Neural progenitor cell (in vitro differentiated cells): ENCODE measurements at regions not wholly inside any gene's neighbourhood (a gene's known extent, or its start where the extent isn't known, plus 50 kb on each side); places are given as distances from the start of the nearest gene placed in this dataset.

ENCODE experiments used
- DNase-seq: peaks from one replicate; pipeline ENCODE4 v3.0.0-alpha.2; 2016; ENCODE audit warnings: low spot score
- H2AFZ ChIP-seq: fragments of 200-600 bp; sonication (generic); replicated peaks from 2 replicates; pipeline ENCODE4 v1.6.1; 2016; ENCODE audit warnings: antibody characterized with exemption
- H3F3A ChIP-seq: fragments of 200-600 bp; sonication (generic); 2 replicates; pipeline ENCODE4 v1.6.1; 2016; ENCODE audit warnings: antibody characterized with exemption, low read depth
- H3K27ac ChIP-seq: fragments of 200-600 bp; sonication (generic); 2 replicates; pipeline ENCODE4 v1.5.1; 2016; ENCODE audit warnings: mild to moderate bottlenecking
- H3K27me3 ChIP-seq: fragments of 200-600 bp; sonication (generic); 2 replicates; pipeline ENCODE4 v1.6.1; 2016; ENCODE audit warnings: mild to moderate bottlenecking, moderate library complexity
- H3K36me3 ChIP-seq: fragments of 200-600 bp; sonication (generic); 2 replicates; pipeline ENCODE4 v1.5.1; 2016
- H3K4me1 ChIP-seq: fragments of 200-600 bp; sonication (generic); 2 replicates; pipeline ENCODE4 v1.6.1; 2016; ENCODE audit warnings: mixed run types
- H3K4me2 ChIP-seq: fragments of 200-600 bp; sonication (generic); 2 replicates; pipeline ENCODE4 v1.6.1; 2016
- H3K4me3 ChIP-seq: fragments of 200-600 bp; sonication (generic); 2 replicates; pipeline ENCODE4 v1.5.1; 2016
- H3K79me2 ChIP-seq: fragments of 200-600 bp; sonication (generic); 2 replicates; pipeline ENCODE4 v1.6.1; 2016; ENCODE audit warnings: low read depth
- H3K9ac ChIP-seq: fragments of 200-600 bp; sonication (generic); 2 replicates; pipeline ENCODE4 v1.6.1; 2016
- H3K9me3 ChIP-seq: fragments of 200-600 bp; sonication (generic); 2 replicates; pipeline ENCODE4 v1.5.1; 2016; ENCODE audit warnings: low read depth
- H4K20me1 ChIP-seq: fragments of 200-600 bp; sonication (generic); 2 replicates; pipeline ENCODE4 v1.6.1; 2016; ENCODE audit warnings: low read depth
- H3K27ac Mint-ChIP-seq: 3 replicates; pipeline ENCODE4 v1.8.0; 2021; ENCODE audit warnings: mixed read lengths
- H3K27me3 Mint-ChIP-seq: 2 replicates; pipeline ENCODE4 v1.8.0; 2022; ENCODE audit warnings: low read depth, mild to moderate bottlenecking, inconsistent platforms, moderate library complexity, mixed read lengths; ENCODE audit not compliant: insufficient read depth
- H3K36me3 Mint-ChIP-seq: 3 replicates; pipeline ENCODE4 v1.8.0; 2021; ENCODE audit warnings: mixed read lengths
- H3K4me1 Mint-ChIP-seq: 3 replicates; pipeline ENCODE4 v1.8.0; 2021; ENCODE audit warnings: mixed read lengths
- H3K4me3 Mint-ChIP-seq: 3 replicates; pipeline ENCODE4 v1.8.0; 2021; ENCODE audit warnings: mild to moderate bottlenecking, moderate library complexity, mixed read lengths
- H3K9me3 Mint-ChIP-seq: 3 replicates; pipeline ENCODE4 v1.8.0; 2020; ENCODE audit warnings: mixed read lengths
- CTCF ChIP-seq: fragments of 200-600 bp; sonication (generic); IDR thresholded peaks from 2 replicates; pipeline ENCODE4 v1.5.1; 2017; ENCODE audit warnings: antibody characterized with exemption, mild to moderate bottlenecking
- EZH2 ChIP-seq: fragments of 200-600 bp; sonication (generic); IDR thresholded peaks from 2 replicates; pipeline ENCODE4 v1.6.1; 2017; ENCODE audit warnings: antibody characterized with exemption, mild to moderate bottlenecking, moderate library complexity
- EZH2phosphoT487 ChIP-seq: fragments of 200-600 bp; sonication (generic); IDR thresholded peaks from 2 replicates; pipeline ENCODE4 v1.6.1; 2017; ENCODE audit warnings: antibody characterized with exemption

GRCh38 chr14:39576258-39576657 is 144.0 kb upstream of the FBXO33 start:
- no peak overlapping the region for H2AFZ ChIP-seq
- H3K4me3 Mint-ChIP-seq: no peak overlapping the region
- H3K4me1 Mint-ChIP-seq: no peaks in the 10 kb centered on the region
- H3K27me3 Mint-ChIP-seq: no peaks in the 10 kb centered on the region
- H3K27me3 ChIP-seq: no peaks in the 10 kb centered on the region
- peak; percentile 31 for TF ChIP-seq CTCF
- TF ChIP-seq EZH2phosphoT487: no peak
- no peaks in the 10 kb centered on the region for H3K79me2 ChIP-seq
- H3K4me1 ChIP-seq: no peaks in the 10 kb centered on the region
- H4K20me1 ChIP-seq: no peaks in the 10 kb centered on the region
- H3K9me3 Mint-ChIP-seq: peaks cover 12% of the 10 kb centered on the region
- no peak overlapping the region for H3K4me2 ChIP-seq
- DNase-seq: no peak
- no peaks in the 10 kb centered on the region for H3F3A ChIP-seq
- H3K36me3 ChIP-seq: no peaks in the 10 kb centered on the region
- no peak overlapping the region for H3K27ac Mint-ChIP-seq
- H3K4me3 ChIP-seq: no peak overlapping the region
- H3K36me3 Mint-ChIP-seq: no peaks in the 10 kb centered on the region
- H3K9ac ChIP-seq: no peak overlapping the region
- H3K9me3 ChIP-seq: no peaks in the 10 kb centered on the region
- H3K27ac ChIP-seq: no peak overlapping the region

GRCh38 chr14:39568809-39569538 is 136.7 kb upstream of the FBXO33 start:
- Histone ChIP-seq H3K9ac (no peak overlapping the region), H3K9me3 (no peaks in the 10 kb centered on the region), H2AFZ (no peak overlapping the region), H3K4me1 (no peaks in the 10 kb centered on the region), H4K20me1 (no peaks in the 10 kb centered on the region), H3K36me3 (no peaks in the 10 kb centered on the region), H3K79me2 (no peaks in the 10 kb centered on the region), H3K4me3 (no peak overlapping the region), H3K27ac (no peak overlapping the region), H3K27me3 (no peaks in the 10 kb centered on the region), H3K4me2 (no peak overlapping the region), H3F3A (no peaks in the 10 kb centered on the region)
- no peak overlapping the region for H3K27ac Mint-ChIP-seq
- H3K4me1 Mint-ChIP-seq: no peaks in the 10 kb centered on the region
- no peak for DNase-seq
- no peak overlapping the region for H3K4me3 Mint-ChIP-seq
- no peaks in the 10 kb centered on the region for H3K27me3 Mint-ChIP-seq
- TF ChIP-seq EZH2phosphoT487: no peak
- TF ChIP-seq CTCF: no peak
- TF ChIP-seq EZH2: no peak
- H3K9me3 Mint-ChIP-seq: no peaks in the 10 kb centered on the region
- H3K36me3 Mint-ChIP-seq: no peaks in the 10 kb centered on the region

GRCh38 chr14:39566795-39567194 is 134.6 kb upstream of the FBXO33 start:
- no peaks in the 10 kb centered on the region for H3F3A ChIP-seq
- DNase-seq: no peak
- no peaks in the 10 kb centered on the region for H3K27me3 Mint-ChIP-seq
- H2AFZ ChIP-seq: no peak overlapping the region
- no peaks in the 10 kb centered on the region for H3K9me3 ChIP-seq
- TF ChIP-seq CTCF: no peak
- no peak for TF ChIP-seq EZH2
- TF ChIP-seq EZH2phosphoT487: no peak
- no peak overlapping the region for H3K27ac Mint-ChIP-seq
- no peaks in the 10 kb centered on the region for H3K36me3 ChIP-seq
- no peaks in the 10 kb centered on the region for H3K79me2 ChIP-seq
- H3K4me3 Mint-ChIP-seq: no peak overlapping the region
- no peak overlapping the region for H3K9ac ChIP-seq
- H3K27me3 ChIP-seq: no peaks in the 10 kb centered on the region
- no peak overlapping the region for H3K4me2 ChIP-seq
- no peaks in the 10 kb centered on the region for H3K4me1 ChIP-seq
- no peak overlapping the region for H3K27ac ChIP-seq
- H3K4me1 Mint-ChIP-seq: no peaks in the 10 kb centered on the region
- no peak overlapping the region for H3K4me3 ChIP-seq
- H3K9me3 Mint-ChIP-seq: no peaks in the 10 kb centered on the region
- H3K36me3 Mint-ChIP-seq: no peaks in the 10 kb centered on the region
- no peaks in the 10 kb centered on the region for H4K20me1 ChIP-seq
